H1 (cell line): ENCODE measurements at regions not wholly inside any gene's neighbourhood (a gene's known extent, or its start where the extent isn't known, plus 50 kb on each side); places are given as distances from the start of the nearest gene placed in this dataset.

ENCODE experiments used
- CTCF ChIA-PET: fragments of 300-600 bp; sonication (Branson Sonifier 250); formaldehyde crosslinking; loops from one replicate; lab custom pipeline; 2021; ENCODE audit not compliant: partially characterized antibody; lab: Charles Lee
- POLR2A ChIA-PET: fragments of 300-600 bp; sonication (Branson Sonifier 250); formaldehyde crosslinking; loops from one replicate; lab custom pipeline; 2021; ENCODE audit warnings: inconsistent platforms; ENCODE audit not compliant: partially characterized antibody; lab: Charles Lee
- DNase-seq, 2 experiments: peaks; one replicate each; pipeline versions ENCODE4 v3.0.0 to v3.0.0-alpha.2; 2010 to 2022; ENCODE audit warnings: low spot score in 2 of 2, low read depth in 1 of 2, mixed read lengths in 1 of 2
- FAIRE-seq: peaks from 2 replicates; lab custom pipeline; 2011; peaks lifted over from hg19 to GRCh38; lab: Jason Lieb, UNC
- H2AFZ ChIP-seq: 2 replicates; pipeline ENCODE4 v1.8.1; 2012; ENCODE audit warnings: low read length, inconsistent platforms
- H2AK5ac ChIP-seq: 2 replicates; pipeline ENCODE4 v1.6.1; 2013; ENCODE audit warnings: low read depth, low read length
- H2BK120ac ChIP-seq: replicated peaks from 2 replicates; pipeline ENCODE3; 2013; ENCODE audit warnings: low read depth, low read length, inconsistent platforms
- H2BK12ac ChIP-seq: 2 replicates; pipeline ENCODE4 v1.6.1; 2013; ENCODE audit warnings: low read depth, low read length
- H2BK15ac ChIP-seq: 2 replicates; pipeline ENCODE4 v1.6.1; 2013; ENCODE audit warnings: low read length
- H2BK20ac ChIP-seq: 2 replicates; pipeline ENCODE4 v1.6.1; 2013; ENCODE audit warnings: low read length
- H2BK5ac ChIP-seq: 2 replicates; pipeline ENCODE4 v1.6.1; 2013; ENCODE audit warnings: low read depth, low read length
- H3K14ac ChIP-seq: 2 replicates; pipeline ENCODE4 v1.6.1; 2013; ENCODE audit warnings: inconsistent platforms; ENCODE audit not compliant: insufficient read length
- H3K18ac ChIP-seq: 2 replicates; pipeline ENCODE4 v1.6.1; 2013; ENCODE audit warnings: low read length; ENCODE audit errors: extremely low read depth
- H3K23ac ChIP-seq: 2 replicates; pipeline ENCODE4 v1.6.1; 2013; ENCODE audit warnings: inconsistent platforms; ENCODE audit not compliant: insufficient read length
- H3K23me2 ChIP-seq: 2 replicates; pipeline ENCODE4 v1.6.1; 2013; ENCODE audit warnings: low read depth, low read length
- H3K27ac ChIP-seq: 2 replicates; pipeline ENCODE4 v1.6.1; 2011; ENCODE audit warnings: low read depth, low read length, inconsistent platforms
- H3K27me3 ChIP-seq, 4 experiments: replicated peaks in 1 of 4; 1 replicate in 1 of 4; 2 replicates in 3 of 4; pipeline versions ENCODE4 v1.6.1 to v1.8.1; 2011 to 2013; ENCODE audit warnings: low read length in 3 of 4, mild to moderate bottlenecking in 3 of 4, inconsistent platforms in 2 of 4, mixed read lengths in 2 of 4, moderate library complexity in 1 of 4; ENCODE audit not compliant: control insufficient read depth in 3 of 4, insufficient read depth in 3 of 4; ENCODE audit errors: extremely low read depth in 1 of 4
- H3K36me3 ChIP-seq, 4 experiments: 2 replicates each; pipeline versions ENCODE4 v1.6.1 to v1.8.1; 2011 to 2013; ENCODE audit warnings: mild to moderate bottlenecking in 4 of 4, low read length in 3 of 4, moderate library complexity in 2 of 4, control low read depth in 1 of 4, inconsistent platforms in 1 of 4; ENCODE audit not compliant: insufficient read depth in 4 of 4, control insufficient read depth in 2 of 4
- H3K4ac ChIP-seq: replicated peaks from 2 replicates; pipeline ENCODE3; 2013; ENCODE audit warnings: low read length, low read depth, mixed read lengths, inconsistent platforms; ENCODE audit not compliant: insufficient read length
- H3K4me1 ChIP-seq, 4 experiments: replicated peaks in 1 of 4; 1 replicate in 1 of 4; 2 replicates in 3 of 4; pipeline versions ENCODE4 v1.6.1 to v1.8.1; 2011 to 2013; ENCODE audit warnings: low read length in 3 of 4, inconsistent platforms in 2 of 4, mixed read lengths in 1 of 4; ENCODE audit not compliant: insufficient read depth in 4 of 4, control insufficient read depth in 3 of 4
- H3K4me2 ChIP-seq, 2 experiments: 2 replicates each; pipeline versions ENCODE4 v1.6.1 to v1.8.1; 2011 to 2013; ENCODE audit warnings: low read depth in 2 of 2, low read length in 2 of 2, control low read depth in 1 of 2, inconsistent platforms in 1 of 2, mild to moderate bottlenecking in 1 of 2; ENCODE audit not compliant: insufficient read depth in 1 of 2
- H3K4me3 ChIP-seq, 4 experiments: fragments of 200-600, 300-600 bp in 1 of 4; sonication (generic), shearing (Covaris generic), sonication (Bioruptor Twin) in 1 of 4; 2 replicates each; pipeline versions ENCODE4 v1.5.1 to v1.8.1; 2011 to 2016; ENCODE audit warnings: low read length in 4 of 4, low read depth in 3 of 4, control low read depth in 2 of 4, inconsistent platforms in 2 of 4, mild to moderate bottlenecking in 2 of 4, mixed read lengths in 1 of 4, moderate library complexity in 1 of 4; ENCODE audit not compliant: insufficient read depth in 2 of 4; ENCODE audit errors: extremely low read depth in 1 of 4
- H3K56ac ChIP-seq: replicated peaks from 2 replicates; pipeline ENCODE3; 2013; ENCODE audit warnings: low read depth, mild to moderate bottlenecking, mixed read lengths, low read length, inconsistent platforms; ENCODE audit not compliant: insufficient read length
- H3K79me1 ChIP-seq: 2 replicates; pipeline ENCODE4 v1.6.1; 2013; ENCODE audit warnings: low read depth, low read length, control low read depth
- H3K79me2 ChIP-seq, 2 experiments: 2 replicates each; pipeline versions ENCODE4 v1.6.1 to v1.8.1; 2012 to 2013; ENCODE audit warnings: low read length in 2 of 2, mild to moderate bottlenecking in 2 of 2, inconsistent platforms in 1 of 2; ENCODE audit not compliant: insufficient read depth in 2 of 2, control insufficient read depth in 1 of 2
- H3K9ac ChIP-seq, 4 experiments: replicated peaks in 1 of 4; 1 replicate in 1 of 4; 2 replicates in 3 of 4; pipeline versions ENCODE4 v1.6.1 to v1.8.1; 2011 to 2013; ENCODE audit warnings: low read depth in 3 of 4, low read length in 3 of 4, control low read depth in 2 of 4, mild to moderate bottlenecking in 2 of 4, moderate library complexity in 2 of 4, inconsistent platforms in 1 of 4; ENCODE audit errors: extremely low read depth in 1 of 4
- H3K9me3 ChIP-seq, 2 experiments: 2 replicates each; pipeline versions ENCODE4 v1.6.1 to v1.8.1; 2012 to 2013; ENCODE audit warnings: mild to moderate bottlenecking in 2 of 2, moderate library complexity in 2 of 2, control low read depth in 1 of 2, inconsistent platforms in 1 of 2, low read depth in 1 of 2, low read length in 1 of 2, mixed read lengths in 1 of 2; ENCODE audit not compliant: insufficient read depth in 2 of 2
- H4K20me1 ChIP-seq, 2 experiments: replicated peaks in 1 of 2; 2 replicates each; pipeline versions ENCODE3 to v1.8.1; 2011 to 2013; ENCODE audit warnings: inconsistent platforms in 2 of 2, low read length in 2 of 2, mild to moderate bottlenecking in 1 of 2; ENCODE audit not compliant: insufficient read depth in 2 of 2, control insufficient read depth in 1 of 2
- H4K5ac ChIP-seq: 2 replicates; pipeline ENCODE4 v1.6.1; 2013; ENCODE audit warnings: low read length, low read depth, mixed read lengths, inconsistent platforms; ENCODE audit not compliant: insufficient read length
- H4K8ac ChIP-seq: 2 replicates; pipeline ENCODE4 v1.8.0; 2013; ENCODE audit warnings: mild to moderate bottlenecking, moderate library complexity, low read length, inconsistent platforms; ENCODE audit not compliant: insufficient read depth; ENCODE audit errors: extremely low read depth
- H4K91ac ChIP-seq: replicated peaks from 2 replicates; pipeline ENCODE3; 2013; ENCODE audit warnings: low read length, mixed read lengths, inconsistent platforms; ENCODE audit not compliant: insufficient read length
- ASH2L ChIP-seq: fragments of 200-600, 300-600 bp; sonication (generic); IDR thresholded peaks from one replicate; pipeline ENCODE4 v1.7.1; 2017; ENCODE audit warnings: low read length
- ATF2 ChIP-seq: IDR thresholded peaks from 2 replicates; pipeline ENCODE4 v1.6.1; 2012; ENCODE audit warnings: low read length, inconsistent platforms
- BRCA1 ChIP-seq: IDR thresholded peaks from 2 replicates; pipeline ENCODE4 v1.6.1; 2012; ENCODE audit warnings: low read depth, low read length, improper control_type of control experiment
- CREB1 ChIP-seq: IDR thresholded peaks from 2 replicates; pipeline ENCODE4 v1.6.1; 2012; ENCODE audit warnings: inconsistent platforms
- CTCF ChIP-seq, 3 experiments: IDR thresholded peaks; 1 replicate in 2 of 3; 2 replicates in 1 of 3; pipeline versions ENCODE4 v1.5.1 to v1.6.1; 2011; ENCODE audit warnings: low read length in 3 of 3, mild to moderate bottlenecking in 3 of 3, inconsistent platforms in 2 of 3, low read depth in 1 of 3, moderate library complexity in 1 of 3; ENCODE audit not compliant: insufficient read depth in 1 of 3; ENCODE audit errors: control extremely low read depth in 1 of 3
- GABPA ChIP-seq: IDR thresholded peaks from 2 replicates; pipeline ENCODE4 v1.6.1; 2011; ENCODE audit warnings: mild to moderate bottlenecking, low read length, moderate library complexity, borderline replicate concordance; ENCODE audit not compliant: insufficient read depth
- POLR2A ChIP-seq, 2 experiments: IDR thresholded peaks; 1 replicate in 1 of 2; 2 replicates in 1 of 2; pipeline ENCODE4 v1.6.1; 2011; ENCODE audit warnings: low read depth in 2 of 2, low read length in 2 of 2, mild to moderate bottlenecking in 2 of 2; ENCODE audit errors: control extremely low read depth in 1 of 2
- SIN3A ChIP-seq, 2 experiments: IDR thresholded peaks in 1 of 2; conservative IDR thresholded peaks in 1 of 2; 2 replicates each; pipeline ENCODE4 v1.6.1; 2011 to 2012; ENCODE audit warnings: low read length in 2 of 2, improper control_type of control experiment in 1 of 2, low read depth in 1 of 2, mild to moderate bottlenecking in 1 of 2
- SP4 ChIP-seq: IDR thresholded peaks from 2 replicates; pipeline ENCODE4 v1.6.1; 2012; ENCODE audit warnings: low read length, inconsistent platforms
- TCF12 ChIP-seq: IDR thresholded peaks from 2 replicates; pipeline ENCODE4 v1.6.1; 2011; ENCODE audit warnings: low read depth, mild to moderate bottlenecking, low read length
- WGBS, 2 experiments: shearing (Covaris generic) in 1 of 2; methylation state at CpG; one replicate each; pipeline versions ENCODE4 v1.1.6 to v1.1.7; 2013 to 2015; ENCODE audit warnings: low lambda C conversion rate in 2 of 2, mixed read lengths in 2 of 2, inconsistent platforms in 1 of 2, low coverage in 1 of 2, missing lambda C conversion rate in 1 of 2; ENCODE audit not compliant: insufficient replicate concordance in 2 of 2, insufficient coverage in 1 of 2, insufficient read length in 1 of 2; ENCODE audit errors: extremely low coverage in 1 of 2, missing lambda C conversion rate in 1 of 2; 5-methylcytosine and 5-hydroxymethylcytosine counted together

GRCh38 chr5:43993634-43994351 is 390.8 kb downstream of the NNT start:
- CTCF ChIA-PET, result no interaction called here
- H4K5ac ChIP-seq, result no peak overlapping the region
- no peak overlapping the region for H3K4me2 ChIP-seq
- H3K18ac ChIP-seq, result no peak overlapping the region
- no peaks in the 10 kb centered on the region for H3K79me2 ChIP-seq
- H2BK20ac ChIP-seq, result no peak overlapping the region
- DNase-seq, result no peak
- no peak overlapping the region for H2BK120ac ChIP-seq
- H3K4me3 ChIP-seq, result no peak overlapping the region
- no peaks in the 10 kb centered on the region for H4K20me1 ChIP-seq
- H3K4ac ChIP-seq, result no peak overlapping the region
- no peak overlapping the region for H2AFZ ChIP-seq
- no peaks in the 10 kb centered on the region for H3K36me3 ChIP-seq
- H3K14ac ChIP-seq, result no peak overlapping the region
- peaks cover 0 to 1% (median 0%) of the 10 kb centered on the region in 4 experiments; a peak in 1 of 7 replicates for H3K27me3 ChIP-seq
- WGBS, 2 experiments, result 91% methylated on average over 9 of the region's 9 CpGs; no CpG with 5 or more reads in 1 of the 2 experiments
- no peak overlapping the region for H4K91ac ChIP-seq
- H3K23ac ChIP-seq, result no peak overlapping the region
- no peaks in the 10 kb centered on the region for H3K23me2 ChIP-seq
- no peak overlapping the region for H3K9ac ChIP-seq
- no peak overlapping the region for H4K8ac ChIP-seq
- H3K27ac ChIP-seq, result no peak overlapping the region
- POLR2A ChIA-PET, result no interaction called here
- H2BK15ac ChIP-seq, result no peak overlapping the region
- H3K56ac ChIP-seq, result no peak overlapping the region
- H3K9me3 ChIP-seq, result no peaks in the 10 kb centered on the region
- H2BK12ac ChIP-seq, result no peak overlapping the region
- no peak overlapping the region for H2BK5ac ChIP-seq
- H2AK5ac ChIP-seq, result no peak overlapping the region
- no peak for FAIRE-seq
- no peaks in the 10 kb centered on the region; a peak in 1 of 7 replicates for H3K4me1 ChIP-seq
- no peaks in the 10 kb centered on the region for H3K79me1 ChIP-seq
- no peak for TF ChIP-seq GABPA
- TF ChIP-seq TCF12, result no peak
- no peak for TF ChIP-seq POLR2A (IDR thresholded peaks at IDR 0.05; ENCODE audit: control extremely low read depth in 1 of 2, low read depth in 2 of 2, low read length in 2 of 2)
- TF ChIP-seq SP4, result no peak
- no peak for TF ChIP-seq CREB1
- TF ChIP-seq SIN3A (conservative IDR thresholded peaks at IDR 0.05 in 1 of 2, IDR thresholded peaks at IDR 0.05 in 1 of 2; ENCODE audit: low read depth in 1 of 2, low read length in 2 of 2), result no peak
- no peak for TF ChIP-seq ATF2
- no peak for TF ChIP-seq BRCA1
- no peak for TF ChIP-seq ASH2L
- no peak for TF ChIP-seq CTCF (IDR thresholded peaks at IDR 0.05; ENCODE audit: control extremely low read depth in 1 of 3, insufficient read depth in 1 of 3, low read depth in 1 of 3, low read length in 3 of 3)
